AG08396 (cell line): ENCODE measurements at regions not wholly inside any gene's neighbourhood (a gene's known extent, or its start where the extent isn't known, plus 50 kb on each side); places are given as distances from the start of the nearest gene placed in this dataset.
"Not testable (repeated sequence)": the region's sequence is repeated elsewhere in the genome, so short reads cannot be mapped to it uniquely, and the experiment has no call there.

ENCODE experiments used
- DNase-seq: peaks from one replicate; pipeline ENCODE4 v3.0.0; 2012; ENCODE audit warnings: low spot score, mixed read lengths

GRCh38 chr21:26331205-26331980, 160.8 kb upstream of the APP start:
- no peak for DNase-seq

- DNase-seq, result no peak
These were observed 150.0 kb upstream of the APP start for GRCh38 chr21:26320596-26320995.

- no peak for DNase-seq
These were observed 137.1 kb upstream of the APP start for GRCh38 chr21:26307640-26308039.

- no peak for DNase-seq
These were observed 127.3 kb upstream of the APP start for GRCh38 chr21:26297851-26298250.

- DNase-seq, result no peak
These were observed 122.8 kb upstream of the APP start for GRCh38 chr21:26293141-26293946.

- DNase-seq, result no peak
These were observed 117.5 kb upstream of the APP start for GRCh38 chr21:26288026-26288425.

- no peak for DNase-seq
These were observed 114.0 kb upstream of the APP start for GRCh38 chr21:26284531-26284930.

GRCh38 chr21:26282058-26282457, 111.5 kb upstream of the APP start:
- no peak for DNase-seq

GRCh38 chr21:26281506-26281905, 110.9 kb upstream of the APP start:
- DNase-seq, result no peak

GRCh38 chr21:26280775-26281174, 110.2 kb upstream of the APP start:
- no peak for DNase-seq

GRCh38 chr21:26280148-26280547, 109.6 kb upstream of the APP start:
- no peak for DNase-seq

- DNase-seq, result no peak
These were observed 105.2 kb upstream of the APP start for GRCh38 chr21:26275801-26276200.

GRCh38 chr21:26273686-26274313, 103.2 kb upstream of the APP start:
- DNase-seq, result no peak

- DNase-seq, result no peak
These were observed 96.8 kb upstream of the APP start for GRCh38 chr21:26267389-26267788.

- DNase-seq, result no peak
These were observed 75.5 kb upstream of the APP start for GRCh38 chr21:26246073-26246472.

GRCh38 chr21:26245428-26245827, 74.9 kb upstream of the APP start:
- no peak for DNase-seq

GRCh38 chr21:26238646-26239045, 68.1 kb upstream of the APP start:
- no peak for DNase-seq

GRCh38 chr21:26236281-26236680, 65.7 kb upstream of the APP start:
- no peak for DNase-seq

- not testable (repeated sequence) for DNase-seq
These were observed 62.7 kb upstream of the APP start for GRCh38 chr21:26233297-26233696.

GRCh38 chr21:26232491-26232890, 61.9 kb upstream of the APP start:
- DNase-seq, result not testable (repeated sequence)

GRCh38 chr21:26227130-26227529, 56.6 kb upstream of the APP start:
- no peak for DNase-seq

GRCh38 chr21:26226724-26227123, 56.2 kb upstream of the APP start:
- no peak for DNase-seq

GRCh38 chr21:26225046-26225445, 54.5 kb upstream of the APP start:
- no peak for DNase-seq
